Nucleus accumbens (tissue), 56 donors: ENCODE measurements at regions not wholly inside any gene's neighbourhood (a gene's known extent, or its start where the extent isn't known, plus 50 kb on each side); places are given as distances from the start of the nearest gene placed in this dataset.

ENCODE experiments used
- DNase-seq, 56 donors: peaks; one replicate each; lab custom pipeline; 2025; lab: John Stamatoyannopoulos, UW

DNA sequence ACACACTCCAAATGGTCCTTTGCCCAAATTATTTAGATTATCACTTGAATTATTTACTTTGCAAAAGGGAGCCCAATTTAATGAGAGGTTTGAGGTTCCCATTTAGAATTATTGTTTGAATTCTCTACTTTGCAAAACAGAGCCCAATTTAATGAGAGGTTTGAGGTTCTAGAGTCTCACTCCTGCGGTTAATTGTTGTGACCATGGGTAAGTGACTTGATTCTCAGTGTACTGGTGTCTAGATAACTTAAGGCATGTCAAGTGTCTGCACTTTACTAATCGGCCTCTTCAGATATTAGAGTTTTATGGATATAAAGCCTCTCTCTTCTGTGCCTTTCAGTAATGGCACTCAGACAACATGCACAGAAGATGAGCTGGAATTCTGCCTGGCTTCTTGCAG is 67.5 kb downstream of the YIPF5 start:
- no peak for DNase-seq

GRCh38 chr5:144103611-144104485 is 66.6 kb downstream of the YIPF5 start:
- DNase-seq: no peak

GRCh38 chr5:144105371-144105770 is 65.1 kb downstream of the YIPF5 start:
- DNase-seq: no peak

- no peak for DNase-seq
Observed at GRCh38 chr5:144108131-144108530, 62.3 kb downstream of the YIPF5 start.
